Sciatic nerve (tissue), 2 donors: ENCODE measurements at regions not wholly inside any gene's neighbourhood (a gene's known extent, or its start where the extent isn't known, plus 50 kb on each side); places are given as distances from the start of the nearest gene placed in this dataset.

Experiments
- ATAC-seq: fragments of 200-7000 bp; cut with Tn5 transposase; one replicate; pipeline ENCODE4 v1.9.1; 2020; ENCODE audit warnings: mild to moderate bottlenecking, moderate library complexity
- DNase-seq: peaks from one replicate; pipeline ENCODE4 v3.0.0-alpha.2; 2020; ENCODE audit warnings: low spot score
- intact Hi-C: fragments of 100-400 bp; cut with DNase I; formaldehyde crosslinking; loops from one replicate; pipeline ENCODE4 v1.14.2; 2022
- donor health status: DM: no; HTN: no; CAD: no.
- donor health status: DM: no; HTN: no; CAD: no.

GRCh38 chr18:61091379-61091778 is 241.9 kb upstream of the CDH20 start:
- ATAC-seq (no peak), DNase-seq (no peak)
- intact Hi-C loops: no loop called here

DNA sequence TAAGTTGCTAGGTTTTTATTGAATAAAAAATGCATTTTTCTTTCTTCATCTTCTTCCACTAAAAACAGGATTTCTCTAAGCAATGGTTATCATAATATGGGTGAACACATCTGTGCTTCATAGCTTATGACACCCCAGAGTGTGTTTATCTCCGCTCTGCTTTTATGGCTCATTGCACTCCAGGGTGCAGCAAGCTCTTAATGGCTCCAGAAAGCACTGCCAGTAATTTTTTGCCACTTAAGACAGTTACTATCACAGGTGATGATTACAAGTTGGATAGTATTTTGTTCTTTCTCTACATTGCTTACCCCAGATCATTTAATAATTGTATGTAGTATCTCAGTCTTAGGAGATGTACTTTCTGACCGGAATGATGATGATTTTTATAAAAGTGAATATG is 239.3 kb upstream of the CDH20 start:
- no peak for ATAC-seq
- intact Hi-C loops: no loop called here
- DNase-seq: no peak

- no peak for DNase-seq
- no peak for ATAC-seq
- intact Hi-C loops: no loop called here
These were observed 237.0 kb upstream of the CDH20 start for GRCh38 chr18:61096226-61096625.

DNA sequence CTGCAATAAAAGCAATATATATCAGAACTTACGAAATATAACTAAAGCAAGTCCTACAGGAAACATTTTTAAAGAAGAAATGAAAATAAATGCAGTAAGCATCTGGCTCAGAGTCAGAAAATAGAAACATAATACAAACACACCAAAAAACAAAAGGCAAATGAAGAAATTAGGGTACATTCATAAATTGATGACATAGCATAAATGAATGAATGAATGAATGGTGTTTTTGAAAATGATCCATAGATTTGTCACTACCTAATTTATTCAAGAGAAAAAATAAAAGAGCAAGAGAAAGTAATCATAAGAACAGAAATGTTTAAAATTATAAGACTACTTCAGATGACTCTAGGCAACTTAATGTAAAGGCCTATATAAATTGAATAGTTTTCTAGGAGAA is 226.1 kb upstream of the CDH20 start:
- DNase-seq: no peak
- intact Hi-C loops: no loop called here
- no peak for ATAC-seq

GRCh38 chr18:61108706-61109105 is 224.5 kb upstream of the CDH20 start:
- DNase-seq: no peak
- intact Hi-C loops: no loop called here
- ATAC-seq: no peak

GRCh38 chr18:61123309-61123708 is 209.9 kb upstream of the CDH20 start:
- no peak for DNase-seq
- no peak for ATAC-seq
- intact Hi-C loops: no loop called here

DNA sequence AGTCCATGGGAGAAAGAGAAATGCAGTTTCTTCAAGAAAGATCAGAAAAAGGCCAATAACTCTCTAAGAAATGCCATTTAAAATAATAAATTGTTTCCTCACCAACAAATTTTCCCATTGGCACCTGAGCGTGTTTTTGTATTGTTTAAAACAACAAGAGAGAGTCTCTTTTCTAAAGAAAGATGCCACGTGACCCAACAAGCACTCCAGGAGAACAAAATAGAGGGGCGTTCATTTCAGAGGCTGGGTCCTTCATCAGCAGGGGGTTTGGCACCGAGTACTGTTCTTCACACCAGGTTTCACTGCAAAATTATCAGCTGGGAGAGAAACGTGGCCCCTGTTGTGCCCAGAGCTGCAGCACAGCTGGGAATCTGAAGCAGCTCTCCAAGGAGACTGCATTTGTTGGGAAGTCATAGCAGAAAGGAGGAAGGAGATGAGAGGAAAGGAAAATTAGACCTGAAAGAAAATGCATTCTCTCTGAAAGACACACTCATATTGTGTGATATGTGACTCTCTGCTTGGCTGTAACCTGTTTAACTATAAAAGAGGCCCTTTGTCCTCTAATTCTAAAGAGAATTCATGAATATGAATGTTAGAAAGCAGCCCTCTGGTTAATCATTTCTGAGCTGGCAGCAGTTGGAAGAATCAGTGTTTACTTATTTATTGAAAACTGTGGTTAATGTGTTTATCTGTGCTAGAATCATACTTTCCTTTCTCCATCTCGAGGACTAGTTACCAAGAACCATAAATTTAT is 205.3 kb upstream of the CDH20 start:
- intact Hi-C loops: no loop called here
- no peak for ATAC-seq
- DNase-seq: no peak

DNA sequence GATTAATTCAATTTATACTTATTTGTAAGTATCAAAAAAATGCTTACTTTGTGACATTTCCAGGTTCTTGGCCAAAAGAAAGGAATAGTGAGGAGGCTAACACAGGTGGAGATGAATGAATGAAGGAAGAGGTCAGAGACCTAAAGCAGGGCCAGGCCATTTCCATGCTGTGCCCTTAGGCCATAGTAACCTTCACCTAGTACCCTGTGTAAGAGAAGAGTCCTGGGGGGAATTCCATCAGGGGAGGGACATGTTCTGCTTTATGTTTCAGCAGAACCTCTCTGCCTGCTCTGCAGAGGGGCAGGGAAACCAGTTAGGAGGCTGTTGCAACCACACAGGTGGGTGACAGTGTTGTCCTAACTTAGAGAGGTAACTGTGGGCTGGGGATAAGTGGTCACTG is 204.2 kb upstream of the CDH20 start:
- ATAC-seq (no peak), DNase-seq (no peak)
- intact Hi-C loops: no loop called here

GRCh38 chr18:61132031-61132430 is 201.2 kb upstream of the CDH20 start:
- ATAC-seq: no peak
- intact Hi-C loops: no loop called here
- no peak for DNase-seq

- intact Hi-C loops: no loop called here
- DNase-seq (no peak), ATAC-seq (no peak)
These were observed 199.4 kb upstream of the CDH20 start for GRCh38 chr18:61133783-61134182.

GRCh38 chr18:61136711-61137251 is 196.4 kb upstream of the CDH20 start:
- intact Hi-C loops: no loop called here
- DNase-seq (no peak), ATAC-seq (no peak)

- intact Hi-C loops: no loop called here
- DNase-seq (no peak), ATAC-seq (no peak)
These were observed 191.5 kb upstream of the CDH20 start for GRCh38 chr18:61141691-61142090.

- DNase-seq: no peak
- no peak for ATAC-seq
- intact Hi-C loops: no loop called here
These were observed 184.9 kb upstream of the CDH20 start for GRCh38 chr18:61148322-61148721.

- DNase-seq (no peak), ATAC-seq (no peak)
- intact Hi-C loops: no loop called here
These were observed 183.4 kb upstream of the CDH20 start for GRCh38 chr18:61149786-61150185.

DNA sequence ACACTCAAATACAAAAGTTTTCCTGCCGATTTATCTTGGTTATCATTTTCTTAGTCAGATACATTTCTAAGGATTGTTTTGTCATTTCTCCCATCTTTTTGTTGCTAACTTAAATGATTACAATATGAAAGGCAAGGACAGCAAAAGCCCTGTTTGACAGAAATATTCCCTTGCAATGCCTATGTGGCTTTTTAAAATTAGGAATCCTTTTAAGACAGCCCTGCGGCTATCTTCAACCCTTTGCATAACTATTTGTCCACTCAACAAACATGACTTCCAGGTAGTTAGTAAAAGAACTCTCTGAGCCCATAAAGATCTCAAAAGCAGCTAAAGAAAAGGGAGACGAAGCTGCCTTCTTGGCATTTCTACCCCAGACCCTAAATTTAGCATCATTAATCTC is 179.7 kb upstream of the CDH20 start:
- ATAC-seq: no peak
- DNase-seq: no peak
- intact Hi-C loops: no loop called here

GRCh38 chr18:61154866-61155265 is 178.4 kb upstream of the CDH20 start:
- DNase-seq (no peak), ATAC-seq (no peak)
- intact Hi-C loops: no loop called here

DNA sequence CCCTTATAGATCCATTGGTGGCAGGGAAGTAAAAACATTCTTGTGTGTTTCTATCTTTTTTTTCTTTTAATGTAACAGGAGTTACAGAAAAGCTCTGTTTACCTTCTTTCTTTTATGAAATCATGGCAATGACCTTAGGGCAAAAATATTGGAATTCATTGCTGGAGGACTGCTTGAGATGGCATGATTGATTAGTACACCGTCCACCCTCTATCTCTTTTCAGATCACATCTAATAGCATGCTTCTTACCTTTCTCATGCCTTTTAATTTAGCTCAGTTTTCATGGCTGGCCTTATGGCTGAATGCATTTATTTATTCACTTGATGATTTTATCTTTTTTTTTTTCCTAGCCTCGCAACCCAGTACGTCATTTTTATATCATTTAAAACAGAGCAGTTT is 177.6 kb upstream of the CDH20 start:
- no peak for ATAC-seq
- intact Hi-C loops: no loop called here
- DNase-seq: no peak

DNA sequence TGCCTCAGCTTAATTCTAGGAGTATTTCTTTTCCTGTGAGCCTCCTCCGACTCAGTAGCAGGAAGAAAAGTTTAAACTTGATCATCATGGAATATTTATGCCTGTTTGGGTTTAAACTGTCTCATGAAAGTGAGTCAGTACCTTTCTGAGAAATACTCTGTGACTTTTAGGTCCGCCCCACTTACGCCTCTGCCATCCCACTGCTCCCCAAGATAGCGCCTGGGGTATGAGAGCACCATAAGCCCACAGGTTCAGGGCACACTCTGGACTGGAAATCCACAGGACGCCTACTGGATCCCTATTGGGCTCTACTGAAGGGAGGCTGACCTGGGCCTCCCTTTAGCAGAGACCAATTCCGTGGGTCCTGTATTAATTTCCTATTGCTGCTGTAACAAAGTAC is 175.8 kb upstream of the CDH20 start:
- intact Hi-C loops: no loop called here
- DNase-seq (no peak), ATAC-seq (no peak)

- DNase-seq (no peak), ATAC-seq (no peak)
- intact Hi-C loops: no loop called here
These were observed 174.0 kb upstream of the CDH20 start for GRCh38 chr18:61159246-61159645.

DNA sequence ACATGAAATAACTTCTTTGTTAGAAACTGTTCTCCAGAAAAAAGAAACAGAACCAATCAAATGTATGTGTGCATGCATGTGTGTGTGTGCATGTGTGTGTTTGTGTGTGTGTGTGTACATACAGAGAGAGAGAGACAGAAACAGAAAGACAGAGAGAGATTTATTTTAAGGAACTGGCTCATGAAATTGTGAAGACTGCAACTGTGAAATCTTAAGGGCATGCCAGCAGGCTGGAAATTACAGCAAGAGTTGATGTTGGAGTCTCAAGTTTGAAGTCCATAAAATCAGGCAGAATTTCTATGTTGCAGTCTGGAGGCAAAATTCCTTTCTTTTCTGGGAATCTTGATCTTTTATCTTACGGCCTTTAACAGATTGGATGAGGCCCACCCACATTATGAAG is 168.9 kb upstream of the CDH20 start:
- DNase-seq: no peak
- intact Hi-C loops: no loop called here
- ATAC-seq: no peak

GRCh38 chr18:61167902-61168301 is 165.3 kb upstream of the CDH20 start:
- DNase-seq (no peak), ATAC-seq (no peak)
- intact Hi-C loops: no loop called here
